ENCODE measurements at regions not wholly inside any gene's neighbourhood (a gene's known extent, or its start where the extent isn't known, plus 50 kb on each side); places are given as distances from the start of the nearest gene placed in this dataset.

DNA sequence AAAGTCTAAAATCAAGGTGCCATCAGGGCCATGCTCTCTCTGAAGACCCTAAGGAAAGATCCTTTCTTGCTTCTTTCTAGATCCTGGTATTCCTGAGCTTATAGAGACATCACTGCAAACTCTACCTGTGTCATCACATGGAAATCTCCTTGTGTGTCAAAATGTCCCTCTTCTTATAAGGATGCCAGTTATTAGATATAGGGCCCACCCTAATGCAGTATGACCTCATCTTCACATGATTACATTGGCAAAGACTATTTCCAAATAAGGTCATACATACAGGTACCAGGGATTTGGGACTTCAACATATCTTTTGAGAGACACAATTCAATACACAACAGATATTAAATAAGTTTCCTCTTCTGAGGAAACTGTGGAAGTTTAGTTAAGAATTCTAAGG is 123.9 kb downstream of the UNC5CL start:
- no peak for DNase-seq (ENCODE audit: low spot score in 2 of 2)
- TF ChIP-seq POLR2A (IDR thresholded peaks at IDR 0.05): no peak
- TF ChIP-seq, protein P1, sequence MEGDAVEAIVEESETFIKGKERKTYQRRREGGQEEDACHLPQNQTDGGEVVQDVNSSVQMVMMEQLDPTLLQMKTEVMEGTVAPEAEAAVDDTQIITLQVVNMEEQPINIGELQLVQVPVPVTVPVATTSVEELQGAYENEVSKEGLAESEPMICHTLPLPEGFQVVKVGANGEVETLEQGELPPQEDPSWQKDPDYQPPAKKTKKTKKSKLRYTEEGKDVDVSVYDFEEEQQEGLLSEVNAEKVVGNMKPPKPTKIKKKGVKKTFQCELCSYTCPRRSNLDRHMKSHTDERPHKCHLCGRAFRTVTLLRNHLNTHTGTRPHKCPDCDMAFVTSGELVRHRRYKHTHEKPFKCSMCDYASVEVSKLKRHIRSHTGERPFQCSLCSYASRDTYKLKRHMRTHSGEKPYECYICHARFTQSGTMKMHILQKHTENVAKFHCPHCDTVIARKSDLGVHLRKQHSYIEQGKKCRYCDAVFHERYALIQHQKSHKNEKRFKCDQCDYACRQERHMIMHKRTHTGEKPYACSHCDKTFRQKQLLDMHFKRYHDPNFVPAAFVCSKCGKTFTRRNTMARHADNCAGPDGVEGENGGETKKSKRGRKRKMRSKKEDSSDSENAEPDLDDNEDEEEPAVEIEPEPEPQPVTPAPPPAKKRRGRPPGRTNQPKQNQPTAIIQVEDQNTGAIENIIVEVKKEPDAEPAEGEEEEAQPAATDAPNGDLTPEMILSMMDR (IDR thresholded peaks at IDR 0.05): no peak

DNA sequence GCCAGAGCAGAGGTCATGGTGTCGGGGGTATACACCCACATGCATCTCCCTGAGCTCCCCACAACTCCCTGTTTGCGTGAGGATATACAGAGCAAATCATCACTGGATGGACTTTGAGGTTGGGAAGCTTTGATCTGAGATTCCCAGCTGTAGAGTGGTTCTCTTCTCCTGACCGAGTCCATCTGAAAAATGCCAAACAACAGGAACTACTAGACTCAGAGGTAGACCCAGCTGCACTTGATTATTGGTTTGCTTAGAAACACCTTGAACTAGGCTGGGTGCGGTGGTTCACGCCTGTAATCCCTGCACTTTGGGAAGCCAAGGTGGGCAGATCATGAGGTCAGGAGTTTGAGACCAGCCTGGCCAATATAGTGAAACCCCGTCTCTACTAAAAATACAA is 125.0 kb downstream of the UNC5CL start:
- intact Hi-C loops (cut with DNase I; ENCODE audit: low total_unique reads): no loop called here
- DNase-seq (ENCODE audit: low spot score in 2 of 2): no peak
- 86 to 88% methylated on average over 6 of the region's 6 CpGs for WGBS, 2 donors
- no peak overlapping the region for H3K4me3 ChIP-seq (ENCODE audit: low read depth, poor library complexity, severe bottlenecking)
- TF ChIP-seq POLR2A (IDR thresholded peaks at IDR 0.05): no peak
- TF ChIP-seq, protein P1 (IDR thresholded peaks at IDR 0.05): no peak

More for the DNA sequence above, 123.9 kb downstream of the UNC5CL start:
- H3K4me3 ChIP-seq (ENCODE audit: low read depth, poor library complexity, severe bottlenecking): no peak overlapping the region
- intact Hi-C loops (cut with DNase I; ENCODE audit: low total_unique reads): no loop called here

DNA sequence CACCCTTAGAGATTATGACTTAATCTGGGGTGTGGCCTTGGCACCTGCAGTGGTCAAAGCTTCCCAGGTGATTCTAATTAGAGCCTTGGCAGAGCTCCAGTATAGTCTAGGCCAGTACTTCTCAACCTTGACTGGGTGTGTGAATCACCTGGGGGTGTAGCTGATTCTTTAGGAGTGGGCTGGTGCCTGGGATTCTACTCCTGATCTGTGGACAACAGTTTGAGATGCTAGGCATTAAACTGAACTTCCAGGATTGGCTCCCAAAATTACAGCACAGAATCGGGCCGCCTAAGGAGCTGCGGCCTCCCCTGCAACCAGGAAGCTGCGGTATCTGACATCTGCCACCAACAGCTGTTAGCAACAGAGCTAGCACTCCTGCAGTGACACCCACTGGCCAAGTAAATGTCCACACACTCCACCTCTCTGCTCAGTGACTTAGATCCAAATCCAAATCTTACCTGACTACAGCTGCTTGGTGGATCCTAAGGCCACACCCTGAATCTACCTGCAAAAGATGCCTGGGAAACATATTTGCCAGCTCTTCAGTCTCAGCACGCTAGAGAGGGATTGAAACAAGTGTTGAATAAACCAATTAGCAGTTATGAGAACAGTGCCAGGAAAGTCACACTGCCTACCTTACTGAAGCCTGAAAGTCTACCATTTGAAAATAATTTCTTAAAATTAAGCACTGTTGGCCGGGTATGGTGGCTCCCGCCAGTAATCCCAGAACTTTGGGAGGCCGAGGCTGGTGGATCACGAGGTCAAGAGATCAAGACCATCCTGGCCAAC is 126.7 kb downstream of the UNC5CL start:
- DNase-seq (ENCODE audit: low spot score in 2 of 2): no peak
- WGBS, 2 donors: 64 to 67% methylated on average over 9 of the region's 9 CpGs
- no peak for TF ChIP-seq POLR2A (IDR thresholded peaks at IDR 0.05)
- intact Hi-C loops (cut with DNase I; ENCODE audit: low total_unique reads): no loop called here
- no peak overlapping the region for H3K4me3 ChIP-seq (ENCODE audit: low read depth, poor library complexity, severe bottlenecking)

DNA sequence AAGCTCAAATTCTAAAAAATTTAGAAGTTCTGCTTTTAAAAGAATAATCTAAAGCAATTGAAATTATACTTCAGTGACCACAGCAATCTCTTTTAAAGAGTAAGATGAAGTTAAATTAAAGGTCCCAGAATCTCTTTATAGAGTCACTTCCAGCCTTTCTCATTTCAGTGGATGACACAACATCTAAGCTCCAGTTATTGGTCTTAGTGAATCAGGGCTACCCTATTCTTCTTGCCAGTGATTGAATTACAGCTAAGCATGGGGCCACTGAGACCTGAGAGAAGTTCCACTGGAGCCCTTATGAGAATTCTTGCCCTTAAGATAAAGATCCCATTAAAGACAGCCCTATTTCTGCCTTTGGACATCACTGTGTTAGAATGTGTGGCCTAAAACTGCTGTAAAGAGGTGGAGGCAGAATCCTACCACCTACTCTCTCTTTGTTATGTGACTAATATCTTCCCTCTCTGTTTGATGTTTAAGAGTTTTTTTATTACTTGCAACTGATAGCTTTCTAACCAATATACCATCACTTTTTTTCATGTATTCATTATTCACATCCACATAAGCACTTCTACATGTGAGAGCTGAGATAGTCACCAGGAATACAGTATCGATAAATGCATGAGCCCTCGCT is 128.6 kb downstream of the UNC5CL start:
- 96% methylated on average over 2 of the region's 2 CpGs for WGBS, 2 donors
- intact Hi-C loops (cut with DNase I; ENCODE audit: low total_unique reads): no loop called here
- TF ChIP-seq, protein P1 (IDR thresholded peaks at IDR 0.05): no peak
- no peak for TF ChIP-seq POLR2A (IDR thresholded peaks at IDR 0.05)
- no peak overlapping the region for H3K4me3 ChIP-seq (ENCODE audit: low read depth, poor library complexity, severe bottlenecking)
- no peak for DNase-seq (ENCODE audit: low spot score in 2 of 2)

DNA sequence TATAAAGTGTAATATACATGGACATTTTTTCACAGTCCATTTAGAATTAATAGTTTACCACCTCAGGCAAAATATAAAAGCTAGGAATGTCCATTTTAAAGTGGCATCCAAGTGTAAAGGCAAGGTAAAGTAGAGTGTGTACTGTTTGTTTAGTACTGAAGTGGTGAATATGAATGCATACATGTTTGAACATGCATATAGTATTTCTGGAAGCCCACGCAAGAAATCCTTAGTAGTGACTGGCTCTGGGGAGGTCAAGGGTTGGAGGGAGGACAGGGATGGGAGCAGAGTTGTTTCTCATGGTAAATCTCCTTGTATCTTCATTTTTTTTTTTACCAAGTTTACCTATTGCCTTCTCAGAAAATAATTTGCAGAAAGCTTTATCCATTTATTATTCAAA is 129.2 kb downstream of the UNC5CL start:
- WGBS, 2 donors: 68 to 86% methylated on average over 1 of the region's 1 CpG
- intact Hi-C loops (cut with DNase I; ENCODE audit: low total_unique reads): no loop called here

DNA sequence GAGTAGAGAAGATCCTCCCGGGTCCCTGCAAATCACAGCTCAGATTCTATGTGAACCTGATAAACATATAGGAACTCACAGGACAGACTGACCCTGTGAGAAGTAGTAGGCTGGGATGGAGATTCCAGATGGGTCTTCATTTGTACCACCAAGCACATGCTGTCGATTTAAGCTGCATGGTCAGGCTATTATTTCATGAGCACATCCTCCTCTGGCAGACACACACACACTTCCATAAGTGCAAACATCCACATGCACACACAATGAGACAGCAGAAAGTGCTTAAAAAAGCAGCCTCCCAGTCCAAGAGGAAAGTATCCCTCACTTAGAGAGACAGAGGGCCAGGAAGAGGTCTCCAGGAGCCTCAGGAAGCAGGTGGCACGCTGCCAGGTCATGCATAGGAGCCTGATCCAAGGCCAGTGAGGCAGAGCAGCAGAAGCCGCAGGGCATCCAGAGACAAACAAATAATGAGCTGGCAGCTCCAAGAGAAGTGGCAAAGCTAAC is 131.8 kb downstream of the UNC5CL start:
- TF ChIP-seq POLR2A (IDR thresholded peaks at IDR 0.05): no peak
- TF ChIP-seq, protein P1 (IDR thresholded peaks at IDR 0.05): no peak
- intact Hi-C loops (cut with DNase I; ENCODE audit: low total_unique reads): no loop called here
- WGBS, 2 donors: 30 to 39% methylated on average over 4 of the region's 4 CpGs
- DNase-seq (ENCODE audit: low spot score in 2 of 2): peak; percentile 25 to 84
- no peak overlapping the region for H3K4me3 ChIP-seq (ENCODE audit: low read depth, poor library complexity, severe bottlenecking)

More for the DNA sequence above, 129.2 kb downstream of the UNC5CL start:
- DNase-seq (ENCODE audit: low spot score in 2 of 2): no peak
- no peak for TF ChIP-seq POLR2A (IDR thresholded peaks at IDR 0.05)
- TF ChIP-seq, protein P1 (IDR thresholded peaks at IDR 0.05): no peak
- H3K4me3 ChIP-seq (ENCODE audit: low read depth, poor library complexity, severe bottlenecking): no peak overlapping the region
